DND-41 (cell line): ENCODE measurements at regions not wholly inside any gene's neighbourhood (a gene's known extent, or its start where the extent isn't known, plus 50 kb on each side); places are given as distances from the start of the nearest gene placed in this dataset.
"Not testable (repeated sequence)": the region's sequence is repeated elsewhere in the genome, so short reads cannot be mapped to it uniquely, and the experiment has no call there.

Experiments used
- ATAC-seq: fragments of 200-7000 bp; cut with Tn5 transposase; 3 replicates; pipeline ENCODE4 v1.9.1; 2021; ENCODE audit warnings: low read depth; ENCODE audit not compliant: insufficient read depth
- DNase-seq: peaks from one replicate; pipeline ENCODE4 v3.0.0-alpha.2; 2020
- H2AFZ ChIP-seq: 2 replicates; pipeline ENCODE4 v1.6.0; 2012; ENCODE audit warnings: low read depth, low read length
- H3K27ac ChIP-seq: 2 replicates; pipeline ENCODE4 v1.5.1; 2012; ENCODE audit warnings: low read length, inconsistent platforms
- H3K27me3 ChIP-seq: fragments of 200-600 bp; sonication (generic); 2 replicates; pipeline ENCODE4 v1.6.0; 2012; ENCODE audit warnings: low read length, mild to moderate bottlenecking, inconsistent platforms; ENCODE audit not compliant: insufficient read depth, poor library complexity
- H3K36me3 ChIP-seq: 2 replicates; pipeline ENCODE4 v1.5.1; 2012; ENCODE audit warnings: low read length, inconsistent platforms; ENCODE audit not compliant: insufficient read depth
- H3K4me1 ChIP-seq: 2 replicates; pipeline ENCODE4 v1.5.1; 2012; ENCODE audit warnings: mild to moderate bottlenecking, low read length; ENCODE audit not compliant: insufficient read depth
- H3K4me2 ChIP-seq: 2 replicates; pipeline ENCODE4 v1.6.0; 2012; ENCODE audit warnings: mild to moderate bottlenecking, moderate library complexity, low read length, inconsistent platforms; ENCODE audit not compliant: insufficient read depth
- H3K4me3 ChIP-seq, 2 experiments: fragments of 200-600 bp in 1 of 2; shearing (Covaris generic) in 1 of 2; 2 replicates each; pipeline ENCODE4 v1.5.1; 2012 to 2016; ENCODE audit warnings: inconsistent platforms in 2 of 2, low read length in 2 of 2, mild to moderate bottlenecking in 2 of 2, low read depth in 1 of 2, moderate library complexity in 1 of 2
- H3K79me2 ChIP-seq: 2 replicates; pipeline ENCODE4 v1.6.0; 2012; ENCODE audit warnings: low read length, inconsistent platforms; ENCODE audit not compliant: insufficient read depth
- H3K9ac ChIP-seq: 2 replicates; pipeline ENCODE4 v1.6.0; 2012; ENCODE audit warnings: low read depth, mild to moderate bottlenecking, inconsistent platforms, low read length, moderate library complexity
- H3K9me3 ChIP-seq: 2 replicates; pipeline ENCODE4 v1.5.1; 2012; ENCODE audit warnings: low read length, moderate library complexity, mild to moderate bottlenecking, inconsistent platforms; ENCODE audit not compliant: insufficient read depth, severe bottlenecking
- H4K20me1 ChIP-seq: 2 replicates; pipeline ENCODE4 v1.6.0; 2012; ENCODE audit warnings: low read length; ENCODE audit not compliant: insufficient read depth
- EZH2 ChIP-seq: IDR thresholded peaks from 3 replicates; pipeline ENCODE4 v1.6.1; 2012; ENCODE audit warnings: borderline replicate concordance, low read depth, mild to moderate bottlenecking, moderate library complexity, low read length, inconsistent platforms; ENCODE audit not compliant: severe bottlenecking
- TF ChIP-seq, protein P1 (sequence below): IDR thresholded peaks from 2 replicates; pipeline ENCODE4 v1.5.1; 2012; ENCODE audit warnings: borderline replicate concordance, low read length, moderate library complexity, mild to moderate bottlenecking; ENCODE audit not compliant: poor library complexity, severe bottlenecking; ENCODE audit errors: extremely low read depth

DNA sequence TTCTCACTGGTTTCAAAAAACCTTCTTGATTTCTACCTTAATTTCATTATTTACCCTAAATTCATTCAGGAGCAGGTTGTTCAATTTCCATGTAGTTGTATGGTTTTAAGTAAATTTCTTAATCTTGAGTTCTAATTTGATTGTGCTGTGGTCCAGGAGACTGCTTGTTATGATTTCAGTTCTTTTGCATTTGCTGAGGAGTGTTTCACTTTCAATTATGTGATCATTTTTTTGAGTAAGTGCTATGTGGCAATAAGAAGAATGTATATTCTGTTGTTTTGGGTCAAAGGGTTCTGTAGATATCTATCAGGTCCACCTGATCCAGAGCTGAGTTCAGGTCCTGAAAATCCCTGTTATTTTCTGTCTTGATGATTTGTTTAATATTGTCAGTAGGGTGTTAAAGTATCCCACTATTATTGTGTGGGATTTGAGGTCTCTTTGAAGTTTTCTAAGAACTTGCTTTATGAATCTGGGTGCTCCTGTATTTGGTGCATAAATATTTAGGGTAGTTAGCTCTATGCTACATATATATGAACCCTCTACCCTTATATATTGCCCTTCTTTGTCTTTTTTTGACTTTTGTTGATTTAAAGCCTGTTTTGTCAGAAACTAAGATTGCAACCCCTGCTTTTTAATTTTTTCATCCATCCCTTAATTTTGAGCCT, 158.4 kb upstream of the TPRG1 start:
- no peak overlapping the region for H3K9ac ChIP-seq
- H3K4me2 ChIP-seq: no peak overlapping the region
- H3K4me1 ChIP-seq: peaks cover 20% of the 10 kb centered on the region
- no peaks in the 10 kb centered on the region for H3K36me3 ChIP-seq
- H3K79me2 ChIP-seq: no peaks in the 10 kb centered on the region
- H2AFZ ChIP-seq: no peak overlapping the region
- no peak overlapping the region for H3K27ac ChIP-seq
- no peaks in the 10 kb centered on the region for H3K27me3 ChIP-seq
- no peak overlapping the region for H3K4me3 ChIP-seq
- TF ChIP-seq, protein P1, sequence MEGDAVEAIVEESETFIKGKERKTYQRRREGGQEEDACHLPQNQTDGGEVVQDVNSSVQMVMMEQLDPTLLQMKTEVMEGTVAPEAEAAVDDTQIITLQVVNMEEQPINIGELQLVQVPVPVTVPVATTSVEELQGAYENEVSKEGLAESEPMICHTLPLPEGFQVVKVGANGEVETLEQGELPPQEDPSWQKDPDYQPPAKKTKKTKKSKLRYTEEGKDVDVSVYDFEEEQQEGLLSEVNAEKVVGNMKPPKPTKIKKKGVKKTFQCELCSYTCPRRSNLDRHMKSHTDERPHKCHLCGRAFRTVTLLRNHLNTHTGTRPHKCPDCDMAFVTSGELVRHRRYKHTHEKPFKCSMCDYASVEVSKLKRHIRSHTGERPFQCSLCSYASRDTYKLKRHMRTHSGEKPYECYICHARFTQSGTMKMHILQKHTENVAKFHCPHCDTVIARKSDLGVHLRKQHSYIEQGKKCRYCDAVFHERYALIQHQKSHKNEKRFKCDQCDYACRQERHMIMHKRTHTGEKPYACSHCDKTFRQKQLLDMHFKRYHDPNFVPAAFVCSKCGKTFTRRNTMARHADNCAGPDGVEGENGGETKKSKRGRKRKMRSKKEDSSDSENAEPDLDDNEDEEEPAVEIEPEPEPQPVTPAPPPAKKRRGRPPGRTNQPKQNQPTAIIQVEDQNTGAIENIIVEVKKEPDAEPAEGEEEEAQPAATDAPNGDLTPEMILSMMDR: no peak
- no peak for TF ChIP-seq EZH2
- DNase-seq (no peak), ATAC-seq (peak; percentile 82)
- H3K9me3 ChIP-seq: no peaks in the 10 kb centered on the region
- H4K20me1 ChIP-seq: no peaks in the 10 kb centered on the region

DNA sequence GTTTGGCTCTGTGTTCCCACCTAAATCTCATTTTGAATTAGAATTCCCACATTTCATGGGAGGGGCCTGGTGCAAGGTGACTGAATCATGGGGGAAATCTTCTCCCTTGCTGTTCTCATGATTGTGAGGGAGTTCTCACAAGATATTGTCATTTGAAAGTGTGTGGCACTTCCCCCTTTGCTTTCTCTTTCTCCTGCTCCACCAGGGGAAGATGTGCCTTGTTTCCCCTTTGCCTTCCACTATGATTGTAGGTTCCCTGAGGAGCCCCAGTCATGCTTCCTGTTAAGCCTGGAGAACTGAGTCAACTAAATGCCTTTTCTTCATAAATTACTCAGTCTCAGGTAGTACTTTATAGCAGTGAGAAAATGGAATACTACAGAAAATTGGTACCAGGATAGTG, 157.2 kb upstream of the TPRG1 start:
- Histone ChIP-seq H3K36me3 (no peaks in the 10 kb centered on the region), H3K4me3 (no peak overlapping the region), H2AFZ (no peak overlapping the region), H3K9ac (no peak overlapping the region), H3K4me1 (peaks cover 20% of the 10 kb centered on the region), H4K20me1 (no peaks in the 10 kb centered on the region), H3K79me2 (no peaks in the 10 kb centered on the region), H3K27ac (no peak overlapping the region), H3K4me2 (no peak overlapping the region), H3K9me3 (no peaks in the 10 kb centered on the region), H3K27me3 (no peaks in the 10 kb centered on the region)
- ATAC-seq (no peak), DNase-seq (no peak)
- TF ChIP-seq EZH2: no peak
- TF ChIP-seq, protein P1: no peak

DNA sequence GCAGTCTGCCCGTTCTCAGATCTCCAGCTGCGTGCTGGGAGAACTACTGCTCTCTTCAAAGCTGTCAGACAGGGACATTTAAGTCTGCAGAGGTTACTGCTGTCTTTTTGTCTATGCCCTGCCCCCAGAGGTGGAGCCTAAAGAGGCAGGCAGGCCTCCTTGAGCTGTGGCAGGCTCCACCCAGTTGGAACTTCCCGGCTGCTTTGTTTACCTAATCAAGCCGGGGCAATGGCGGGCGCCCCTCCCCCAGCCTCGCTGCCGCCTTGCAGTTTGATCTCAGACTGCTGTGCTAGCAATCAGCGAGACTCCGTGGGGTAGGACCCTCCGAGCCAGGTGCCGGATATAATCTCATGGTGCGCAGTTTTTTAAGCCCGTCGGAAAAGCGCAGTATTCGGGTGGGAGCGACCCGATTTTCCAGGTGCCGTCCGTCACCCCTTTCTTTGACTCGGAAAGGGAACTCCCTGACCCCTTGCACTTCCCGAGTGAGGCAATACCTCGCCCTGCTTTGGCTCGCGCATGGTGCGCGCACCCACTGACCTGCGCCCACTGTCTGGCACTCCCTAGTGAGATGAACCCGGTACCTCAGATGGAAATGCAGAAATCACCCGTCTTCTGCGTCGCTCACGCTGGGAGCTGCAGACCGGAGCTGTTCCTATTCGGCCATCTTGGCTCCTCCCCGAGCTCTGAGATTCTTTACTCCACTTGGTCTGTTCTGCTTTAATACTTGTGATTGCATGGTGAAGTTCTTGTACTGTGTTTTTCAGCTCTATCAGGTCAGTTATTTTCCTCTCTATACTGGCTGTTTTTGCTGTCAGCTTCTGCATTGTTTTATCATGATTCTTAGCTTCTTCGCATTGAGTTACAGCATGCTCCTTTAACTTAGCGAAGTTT, 148.9 kb upstream of the TPRG1 start:
- not testable (repeated sequence) for H3K9me3 ChIP-seq, DNase-seq, H3K4me1 ChIP-seq, H3K79me2 ChIP-seq, H3K4me3 ChIP-seq, H3K9ac ChIP-seq, ATAC-seq, H3K4me2 ChIP-seq, H2AFZ ChIP-seq, H3K27ac ChIP-seq, H4K20me1 ChIP-seq, H3K27me3 ChIP-seq, H3K36me3 ChIP-seq

DNA sequence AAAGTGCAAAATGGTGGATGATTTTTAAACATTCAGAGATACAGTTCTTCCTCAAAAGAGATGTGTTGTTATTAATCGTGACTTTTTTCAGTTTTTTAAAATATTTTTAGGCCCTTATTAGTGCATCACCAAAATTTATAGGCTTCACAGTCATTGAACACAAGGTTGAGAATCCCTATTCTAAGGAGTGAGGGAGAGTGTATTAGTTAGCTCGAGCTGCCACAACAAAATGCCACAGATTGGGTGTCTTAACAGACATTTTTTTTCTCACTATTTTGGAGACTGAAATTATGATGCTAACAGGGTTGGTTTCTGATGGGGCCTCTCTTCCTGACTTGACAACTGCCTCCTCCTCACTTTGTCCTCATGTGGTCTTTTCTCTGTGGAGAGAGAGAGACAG, 145.9 kb upstream of the TPRG1 start:
- H3K9me3 ChIP-seq: no peaks in the 10 kb centered on the region
- H3K4me2 ChIP-seq: no peak overlapping the region
- no peak overlapping the region for H3K9ac ChIP-seq
- peak overlapping the region; percentile 15; the same call in 1 of the 2 replicates for H2AFZ ChIP-seq
- DNase-seq: no peak
- no peaks in the 10 kb centered on the region for H3K4me1 ChIP-seq
- no peaks in the 10 kb centered on the region for H3K79me2 ChIP-seq
- H3K4me3 ChIP-seq: no peak overlapping the region
- H3K36me3 ChIP-seq: no peaks in the 10 kb centered on the region
- no peak for TF ChIP-seq EZH2
- TF ChIP-seq, protein P1: no peak
- ATAC-seq: no peak
- no peaks in the 10 kb centered on the region for H3K27me3 ChIP-seq
- H4K20me1 ChIP-seq: no peaks in the 10 kb centered on the region
- no peak overlapping the region for H3K27ac ChIP-seq
